Dedifferentiated amniotic fluid mesenchymal stem cell (primary cell): ENCODE measurements at regions not wholly inside any gene's neighbourhood (a gene's known extent, or its start where the extent isn't known, plus 50 kb on each side); places are given as distances from the start of the nearest gene placed in this dataset.

Experiments used
- DNase-seq: peaks from one replicate; pipeline ENCODE4 v3.0.0-alpha.2; 2016; ENCODE audit errors: extremely low spot score

DNA sequence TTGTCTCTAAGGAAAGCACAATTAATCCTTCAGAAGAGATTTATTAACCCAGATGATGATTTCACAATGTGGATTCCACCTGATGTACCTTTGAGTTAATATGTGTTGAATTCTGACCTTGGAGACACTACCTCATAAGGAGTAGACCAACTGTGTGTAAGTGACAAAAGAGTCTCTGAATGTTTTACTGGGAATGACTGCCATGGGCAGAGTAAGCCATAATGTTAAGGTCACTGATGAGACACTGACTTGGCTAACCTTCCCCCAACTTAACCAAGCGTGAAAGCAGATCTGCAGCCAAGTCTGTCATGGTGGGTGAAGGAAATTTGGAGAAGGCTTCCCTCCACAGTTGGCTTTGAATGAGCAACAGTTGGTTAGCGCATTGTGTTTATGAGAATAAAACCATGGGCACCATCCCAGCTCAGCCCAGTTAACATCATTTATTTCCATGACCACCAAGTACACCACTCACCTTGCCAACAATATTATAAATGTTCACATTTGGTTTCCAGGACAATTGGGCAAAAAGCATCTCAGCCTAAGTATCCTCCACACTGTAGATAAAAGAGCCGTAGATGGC is 618.5 kb downstream of the KCNJ2 start:
- no peak for DNase-seq

DNA sequence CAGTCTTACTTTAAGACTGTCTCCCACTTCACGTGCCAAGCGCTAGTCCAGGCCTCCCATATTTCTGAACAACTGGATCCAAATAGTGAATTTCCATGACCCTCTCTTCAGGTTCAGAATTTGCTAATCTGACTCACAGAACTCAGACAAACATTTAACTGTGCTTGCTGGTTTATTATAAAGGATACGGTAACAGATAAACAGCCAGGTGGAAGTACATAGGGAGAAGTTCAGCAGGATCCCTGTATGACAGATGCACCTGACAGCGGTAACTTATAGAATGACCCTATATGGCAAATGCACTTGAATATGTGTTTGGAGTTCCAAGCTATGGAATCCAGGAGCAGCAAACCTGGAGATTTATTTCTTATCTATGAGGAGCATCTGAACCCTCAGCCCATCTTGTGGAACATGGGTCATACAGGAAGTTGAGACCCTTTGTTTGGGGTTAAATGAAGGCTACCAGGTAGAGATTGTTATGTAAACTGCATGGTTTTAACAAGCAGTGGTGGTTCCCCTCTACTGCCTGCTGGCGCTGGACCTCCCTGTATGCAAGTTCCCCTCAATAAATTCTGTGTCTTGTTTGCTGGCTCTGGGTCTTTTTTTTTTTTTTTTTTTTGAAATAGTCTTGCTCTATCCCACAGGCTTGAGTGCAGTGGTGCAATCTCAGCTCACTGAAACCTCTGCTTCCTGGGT is 622.6 kb downstream of the KCNJ2 start:
- DNase-seq: no peak

- DNase-seq: no peak
These were observed 625.4 kb downstream of the KCNJ2 start for GRCh38 chr17:70794738-70795137.

- no peak for DNase-seq
These were observed 626.3 kb downstream of the KCNJ2 start for GRCh38 chr17:70795620-70796019.

- DNase-seq: no peak
These were observed 627.4 kb downstream of the KCNJ2 start for GRCh38 chr17:70796757-70797156.

- no peak for DNase-seq
These were observed 627.8 kb downstream of the KCNJ2 start for GRCh38 chr17:70797166-70797565.

DNA sequence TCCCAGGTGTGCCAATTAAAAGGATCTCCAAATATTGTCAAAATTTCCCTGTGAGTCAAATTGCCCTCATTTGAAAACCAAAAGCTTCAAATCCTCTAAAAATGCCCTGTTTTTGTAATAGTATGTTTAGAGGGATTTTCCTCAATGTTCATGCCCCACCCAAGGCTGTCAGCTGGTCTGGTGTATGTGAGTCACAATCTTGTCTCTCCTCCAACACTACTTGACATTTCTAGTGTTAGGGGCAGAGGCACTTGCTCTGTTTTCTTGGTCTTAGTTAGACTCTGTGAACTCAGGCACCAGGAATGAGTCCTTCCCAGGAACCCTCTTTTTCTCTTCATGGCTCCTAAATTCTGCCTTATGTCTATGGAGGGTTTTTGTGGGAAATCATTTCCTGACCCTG is 634.8 kb downstream of the KCNJ2 start:
- DNase-seq: no peak

- no peak for DNase-seq
These were observed 639.3 kb downstream of the KCNJ2 start for GRCh38 chr17:70808596-70808995.

- DNase-seq: no peak
These were observed 641.3 kb downstream of the KCNJ2 start for GRCh38 chr17:70810609-70811008.

DNA sequence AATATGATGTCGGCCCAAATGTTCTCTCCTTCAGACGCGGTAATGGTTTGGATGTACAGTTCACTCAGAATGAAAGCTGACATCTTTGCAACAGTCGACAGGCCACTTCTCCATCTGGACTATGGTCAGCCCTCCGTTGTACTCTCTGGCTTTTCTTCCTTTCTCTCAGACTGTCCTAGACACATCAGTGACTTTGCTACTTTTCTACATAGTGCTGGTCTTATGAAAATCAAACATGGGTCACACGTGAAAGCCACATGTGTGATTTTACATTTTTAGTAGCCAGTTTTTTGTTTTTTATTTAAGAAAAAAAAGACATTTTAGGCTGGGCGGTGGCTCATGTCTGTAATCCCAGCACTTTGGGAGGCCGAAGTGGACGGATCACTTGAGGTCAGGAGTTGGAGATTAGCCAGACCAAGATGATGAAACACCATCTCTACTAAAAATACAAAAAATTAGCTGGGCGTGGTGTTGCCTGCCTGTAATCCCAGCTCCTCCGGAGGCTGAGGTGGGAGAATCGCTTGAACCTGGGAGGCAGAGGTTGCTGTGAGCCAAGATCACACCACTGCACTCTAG is 644.1 kb downstream of the KCNJ2 start:
- DNase-seq: no peak

GRCh38 chr17:70819183-70819582 is 649.9 kb downstream of the KCNJ2 start:
- no peak for DNase-seq

DNA sequence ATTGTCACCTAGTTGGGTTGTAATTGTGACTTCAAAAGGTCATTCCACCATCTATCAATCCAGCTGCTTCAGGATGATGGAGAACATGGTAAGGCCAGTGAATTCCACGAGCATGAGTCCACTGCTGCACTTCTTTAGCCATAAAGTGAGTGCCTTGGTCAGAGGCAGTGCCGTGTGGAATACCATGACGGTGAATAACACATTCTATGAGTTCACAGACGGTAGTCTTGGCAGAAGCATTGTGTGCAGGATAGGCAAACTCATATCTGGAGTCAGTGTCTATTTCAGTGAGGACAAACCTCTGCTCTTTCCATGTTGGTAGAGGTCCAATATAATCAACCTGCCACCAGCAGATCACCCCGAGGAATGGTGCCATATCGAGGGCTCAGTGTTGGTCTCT is 650.9 kb downstream of the KCNJ2 start:
- no peak for DNase-seq

DNA sequence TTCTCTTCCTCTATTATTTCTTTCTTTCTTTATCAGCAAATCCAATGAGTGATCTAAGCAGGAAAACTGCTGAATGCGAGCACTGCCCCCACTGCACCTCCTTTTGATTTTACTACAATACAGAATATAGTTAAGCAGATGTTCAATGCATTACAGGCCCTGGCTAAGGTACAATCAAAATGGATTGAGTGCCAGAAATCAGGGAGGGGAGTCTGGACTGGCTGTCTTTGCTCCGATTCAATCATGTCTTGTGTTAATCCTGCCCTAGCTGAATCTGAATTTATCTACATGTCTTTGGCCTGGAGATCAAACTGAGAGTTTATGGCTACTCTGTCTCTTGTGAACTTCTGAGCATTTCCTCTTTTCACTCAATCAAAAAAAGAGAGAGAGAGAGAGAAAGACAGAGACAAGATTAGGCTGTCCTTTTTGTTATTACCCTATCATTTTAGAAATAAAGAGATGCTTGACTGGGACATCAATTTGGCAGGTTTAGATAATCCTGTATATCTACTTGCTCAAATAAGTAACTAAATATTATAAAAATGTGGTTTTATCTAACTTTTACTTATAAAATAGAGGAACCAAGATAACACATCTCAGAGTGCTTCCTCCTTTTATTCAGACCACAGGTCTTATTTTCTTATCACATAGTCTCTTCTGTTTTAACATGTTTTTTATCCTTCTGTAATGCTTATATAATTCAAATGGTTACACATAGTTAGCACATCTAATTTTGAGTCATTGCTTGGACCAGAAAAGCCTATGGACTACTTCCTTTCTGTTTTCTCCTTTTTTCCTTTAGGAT is 656.2 kb downstream of the KCNJ2 start:
- DNase-seq: no peak

DNA sequence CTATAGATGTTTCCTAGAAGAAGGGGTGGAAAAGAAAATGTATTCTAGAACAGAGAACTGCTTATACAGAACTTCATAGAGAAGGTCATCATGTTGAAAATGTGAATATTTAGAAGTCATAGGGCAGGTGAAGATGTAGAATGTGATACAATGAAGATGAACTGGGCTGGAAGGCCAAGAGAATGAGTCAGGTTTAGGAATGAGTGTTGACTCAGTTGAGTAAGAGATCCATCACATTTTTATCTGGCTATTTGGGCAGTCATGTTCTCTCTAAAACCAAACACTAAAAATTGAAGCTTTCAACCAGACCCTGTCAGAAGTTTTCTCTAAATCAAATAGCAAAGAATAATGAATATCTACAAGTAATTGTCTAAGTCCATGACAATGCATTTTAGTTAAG is 660.5 kb downstream of the KCNJ2 start:
- DNase-seq: no peak

GRCh38 chr17:70834039-70834438 is 664.7 kb downstream of the KCNJ2 start:
- no peak for DNase-seq

DNA sequence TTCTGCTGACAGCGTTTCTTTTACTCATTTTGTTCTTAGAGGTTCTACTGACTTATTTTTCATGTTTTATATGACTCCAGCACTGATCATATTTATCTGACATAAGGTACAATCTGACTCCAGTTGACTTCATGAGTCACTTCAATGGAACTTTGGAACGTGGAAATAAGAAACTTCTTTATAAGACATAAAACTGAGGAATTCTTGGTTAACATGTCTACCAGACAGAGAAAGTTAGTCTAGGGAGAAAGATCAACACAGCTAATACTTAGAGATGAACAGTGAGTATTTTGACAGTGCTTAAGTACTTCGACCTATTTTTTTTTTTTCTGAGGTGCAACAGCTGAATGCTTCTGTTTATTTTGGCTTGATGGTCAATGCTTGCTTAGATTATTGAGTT is 679.5 kb downstream of the KCNJ2 start:
- DNase-seq: no peak

GRCh38 chr17:70855401-70856054 is 686.2 kb downstream of the KCNJ2 start:
- DNase-seq: no peak

GRCh38 chr17:70857351-70857750 is 688.0 kb downstream of the KCNJ2 start:
- no peak for DNase-seq

- DNase-seq: no peak
These were observed 690.5 kb downstream of the KCNJ2 start for GRCh38 chr17:70859829-70860228.

DNA sequence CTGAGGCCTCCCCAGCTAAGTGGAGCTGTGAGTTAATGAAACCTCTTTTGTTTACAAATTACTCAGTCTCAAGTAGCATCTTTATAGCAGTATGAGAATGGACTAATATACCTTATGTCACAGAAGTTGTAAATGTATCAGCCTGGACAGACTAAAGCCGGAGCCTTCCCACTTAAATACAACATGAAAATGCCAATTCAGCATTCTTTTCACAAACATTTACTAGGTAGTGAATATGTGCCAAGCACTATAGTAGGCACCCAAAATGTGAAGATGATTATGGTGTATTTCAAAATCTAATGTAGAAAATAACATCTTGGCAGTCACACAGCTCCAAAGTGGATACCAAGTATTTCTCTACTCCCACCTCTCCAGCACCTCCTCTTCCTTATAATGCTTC is 693.0 kb downstream of the KCNJ2 start:
- DNase-seq: no peak

DNA sequence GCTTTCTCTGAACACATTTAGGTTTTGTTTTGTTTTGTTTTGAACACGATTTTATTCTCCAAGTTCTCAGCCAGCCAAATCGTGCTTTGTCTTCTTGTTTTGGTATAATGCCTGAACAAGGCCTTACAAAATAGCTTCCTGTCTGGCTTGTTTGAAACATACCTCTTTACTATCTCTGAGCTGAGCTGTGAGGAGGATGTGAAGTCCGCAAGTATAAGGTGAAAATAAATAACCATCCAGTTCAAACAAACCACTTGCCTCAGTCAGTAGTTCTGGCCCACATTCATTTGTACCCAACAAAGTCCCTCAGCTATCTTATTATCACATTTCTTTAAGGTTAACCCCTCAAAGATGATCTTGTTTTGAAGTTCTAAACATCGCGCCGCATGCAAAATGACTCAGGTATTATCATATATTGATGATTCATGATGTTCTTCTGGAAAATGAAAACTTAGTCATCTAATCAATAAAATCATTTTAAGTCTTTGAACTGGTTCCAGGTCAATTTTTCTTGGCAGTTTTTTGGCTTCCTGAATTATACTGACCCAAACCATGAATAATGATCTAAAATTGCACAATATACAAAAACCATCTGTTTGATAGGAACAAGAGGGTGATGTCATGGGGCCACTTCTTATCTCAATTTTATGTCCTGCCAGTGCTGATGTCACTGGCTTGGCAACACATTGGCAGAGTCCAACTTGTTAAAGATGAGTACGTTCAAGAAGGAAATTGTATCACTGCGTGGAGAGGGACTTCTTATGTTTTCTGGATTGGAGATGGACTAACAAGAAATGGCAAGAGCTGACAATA is 694.3 kb downstream of the KCNJ2 start:
- DNase-seq: no peak
